ENCODE measurements at regions not wholly inside any gene's neighbourhood (a gene's known extent, or its start where the extent isn't known, plus 50 kb on each side); places are given as distances from the start of the nearest gene placed in this dataset.
"Not testable (repeated sequence)": the region's sequence is repeated elsewhere in the genome, so short reads cannot be mapped to it uniquely, and the experiment has no call there.

- DNase-seq: no peak
Measured at GRCh38 chr13:33676045-33676989, 141.6 kb upstream of the RFC3 start.

GRCh38 chr13:33677215-33677614, 140.7 kb upstream of the RFC3 start:
- no peak for DNase-seq

GRCh38 chr13:33678084-33678483, 139.9 kb upstream of the RFC3 start:
- no peak for DNase-seq

GRCh38 chr13:33678906-33679657, 138.9 kb upstream of the RFC3 start:
- DNase-seq: peak; percentile 73

- DNase-seq: no peak
Measured at GRCh38 chr13:33679658-33680012, 138.3 kb upstream of the RFC3 start.

- DNase-seq: no peak
Measured at GRCh38 chr13:33682020-33682564, 135.9 kb upstream of the RFC3 start.

GRCh38 chr13:33682646-33683045, 135.3 kb upstream of the RFC3 start:
- not testable (repeated sequence) for DNase-seq

GRCh38 chr13:33683376-33683775, 134.6 kb upstream of the RFC3 start:
- DNase-seq: no peak

GRCh38 chr13:33684874-33685273, 133.1 kb upstream of the RFC3 start:
- DNase-seq: no peak

GRCh38 chr13:33686772-33687480, 131.0 kb upstream of the RFC3 start:
- DNase-seq: no peak

GRCh38 chr13:33690354-33690753, 127.6 kb upstream of the RFC3 start:
- no peak for DNase-seq

- DNase-seq: no peak
Measured at GRCh38 chr13:33691980-33692379, 126.0 kb upstream of the RFC3 start.

GRCh38 chr13:33692531-33692930, 125.4 kb upstream of the RFC3 start:
- no peak for DNase-seq

- no peak for DNase-seq
Measured at GRCh38 chr13:33694546-33694945, 123.4 kb upstream of the RFC3 start.

- DNase-seq: no peak
Measured at GRCh38 chr13:33696530-33696929, 121.4 kb upstream of the RFC3 start.

- no peak for DNase-seq
Measured at GRCh38 chr13:33697926-33698325, 120.0 kb upstream of the RFC3 start.

- no peak for DNase-seq
Measured at GRCh38 chr13:33707449-33707848, 110.5 kb upstream of the RFC3 start.

GRCh38 chr13:33710924-33711323, 107.0 kb upstream of the RFC3 start:
- no peak for DNase-seq

GRCh38 chr13:33711436-33711835, 106.5 kb upstream of the RFC3 start:
- no peak for DNase-seq

GRCh38 chr13:33717775-33718174, 100.2 kb upstream of the RFC3 start:
- no peak for DNase-seq

GRCh38 chr13:33721724-33722123, 96.2 kb upstream of the RFC3 start:
- no peak for DNase-seq

- DNase-seq: no peak
Measured at GRCh38 chr13:33722216-33722915, 95.6 kb upstream of the RFC3 start.

GRCh38 chr13:33723365-33723764, 94.6 kb upstream of the RFC3 start:
- DNase-seq: no peak

Data from NK-92 treated with Interleukin-12 subunit alpha and Interleukin-12 subunit beta, amount 100 ng/mL, for 24 hours (cell line).